ENCODE measurements at regions not wholly inside any gene's neighbourhood (a gene's known extent, or its start where the extent isn't known, plus 50 kb on each side); places are given as distances from the start of the nearest gene placed in this dataset.

DNA sequence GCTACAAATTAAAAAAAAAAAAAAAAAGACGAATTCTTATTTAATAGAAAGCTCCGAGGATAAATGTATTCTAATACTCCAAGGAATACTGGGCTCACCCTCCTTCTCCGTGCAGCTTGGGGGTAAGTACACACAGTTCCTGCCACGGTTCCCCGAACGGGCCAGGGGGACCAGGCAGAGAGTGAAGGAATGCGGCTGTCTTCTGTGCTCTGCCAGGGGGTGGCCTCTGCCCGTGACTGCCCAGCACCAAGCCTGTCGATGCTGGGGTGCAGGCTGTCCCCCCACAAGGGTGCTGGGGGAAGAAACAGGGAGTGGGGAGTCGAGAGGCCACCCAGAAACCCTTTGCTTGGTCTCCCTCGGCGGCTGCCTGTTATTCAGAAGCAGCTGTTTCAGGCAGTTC lies 410.1 kb upstream of the IRX1 start:
- no peaks in the 10 kb centered on the region for H3K79me2 ChIP-seq (ENCODE audit: control insufficient read depth, insufficient read depth, low read length)
- ChIA-PET CTCF (ENCODE audit: low intra/inter-chr PET ratio) (no interaction called here), POLR2A (no interaction called here)
- H3K27me3 ChIP-seq (ENCODE audit: control insufficient read depth in 2 of 2, insufficient read depth in 2 of 2, low read length in 2 of 2) = peaks cover 34 to 35% of the 10 kb centered on the region in 2 experiments
- no peaks in the 10 kb centered on the region for H4K20me1 ChIP-seq (replicated peaks; ENCODE audit: control insufficient read depth, insufficient read depth, low read length)
- no TSS peak for BruUV-seq (replicated peaks)
- H3K36me3 ChIP-seq (ENCODE audit: control insufficient read depth, insufficient read depth, low read length) = no peaks in the 10 kb centered on the region
- H2AFZ ChIP-seq (ENCODE audit: low read depth, low read length) = no peak overlapping the region
- intact Hi-C loops (cut with micrococcal nuclease) = no loop called here
- in situ Hi-C loops (cut with MboI) = no loop called here
- 0% methylated on average over 12 of the region's 12 CpGs for WGBS (ENCODE audit: insufficient coverage, low coverage, missing lambda C conversion rate)
- H3K27ac ChIP-seq (ENCODE audit: extremely low read depth, low read depth, low read length) = no peak overlapping the region
- H3K4me3 ChIP-seq = no peak overlapping the region
- DNase-seq (ENCODE audit: extremely low read depth in 1 of 4, low spot score in 3 of 4) (no peak), ATAC-seq (no peak), FAIRE-seq (no peak)
- H3K4me1 ChIP-seq (replicated peaks in 1 of 2; ENCODE audit: control insufficient read depth in 2 of 2, insufficient read depth in 2 of 2, low read length in 2 of 2) = peaks cover 0 to 3% of the 10 kb centered on the region in 2 experiments; a peak in 1 of 5 replicates
- H3K9ac ChIP-seq (ENCODE audit: insufficient read depth in 1 of 2, low read depth in 2 of 2, low read length in 2 of 2) = no peak overlapping the region
- TF ChIP-seq ZNF699 (CRISPR knock-in tag; IDR thresholded peaks at IDR 0.05; ENCODE audit: insufficient replicate concordance) (no peak), SMARCE1 (IDR thresholded peaks at IDR 0.05) (no peak)
- H3K9me3 ChIP-seq (replicated peaks; ENCODE audit: control insufficient read depth, insufficient read depth, low read depth, low read length) = no peaks in the 10 kb centered on the region
- no peaks in the 10 kb centered on the region for H3K9me1 ChIP-seq (ENCODE audit: control insufficient read depth, insufficient read depth, low read length)
- no peak overlapping the region for H3K4me2 ChIP-seq (ENCODE audit: insufficient read depth, low read length)

- H3K4me1 ChIP-seq (replicated peaks in 1 of 2; ENCODE audit: control insufficient read depth in 2 of 2, insufficient read depth in 2 of 2, low read length in 2 of 2) = no peaks in the 10 kb centered on the region
- H3K9me1 ChIP-seq (ENCODE audit: control insufficient read depth, insufficient read depth, low read length) = no peaks in the 10 kb centered on the region
- no peak overlapping the region for H3K4me3 ChIP-seq
- H3K27ac ChIP-seq (ENCODE audit: extremely low read depth, low read depth, low read length) = no peak overlapping the region
- peaks cover 33 to 44% of the 10 kb centered on the region in 2 experiments; a peak in 4 of 5 replicates for H3K27me3 ChIP-seq (ENCODE audit: control insufficient read depth in 2 of 2, insufficient read depth in 2 of 2, low read length in 2 of 2)
- no peaks in the 10 kb centered on the region for H3K79me2 ChIP-seq (ENCODE audit: control insufficient read depth, insufficient read depth, low read length)
- H2AFZ ChIP-seq (ENCODE audit: low read depth, low read length) = no peak overlapping the region
- intact Hi-C loops (cut with micrococcal nuclease) (no loop called here), in situ Hi-C loops (cut with MboI) (no loop called here)
- BruUV-seq (replicated peaks) = no TSS peak
- DNase-seq (ENCODE audit: extremely low read depth in 1 of 4, low spot score in 3 of 4) (no peak), ATAC-seq (no peak), FAIRE-seq (no peak)
- H3K9me3 ChIP-seq (replicated peaks; ENCODE audit: control insufficient read depth, insufficient read depth, low read depth, low read length) = no peaks in the 10 kb centered on the region
- peak; percentile 39 for TF ChIP-seq MEIS2 (IDR thresholded peaks at IDR 0.05; ENCODE audit: partially characterized antibody)
- TF ChIP-seq PKNOX1 (IDR thresholded peaks at IDR 0.05) = peak; percentile 44; the same call in 1 of the 2 replicates
- TF ChIP-seq, protein P1, sequence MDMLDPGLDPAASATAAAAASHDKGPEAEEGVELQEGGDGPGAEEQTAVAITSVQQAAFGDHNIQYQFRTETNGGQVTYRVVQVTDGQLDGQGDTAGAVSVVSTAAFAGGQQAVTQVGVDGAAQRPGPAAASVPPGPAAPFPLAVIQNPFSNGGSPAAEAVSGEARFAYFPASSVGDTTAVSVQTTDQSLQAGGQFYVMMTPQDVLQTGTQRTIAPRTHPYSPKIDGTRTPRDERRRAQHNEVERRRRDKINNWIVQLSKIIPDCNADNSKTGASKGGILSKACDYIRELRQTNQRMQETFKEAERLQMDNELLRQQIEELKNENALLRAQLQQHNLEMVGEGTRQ (CRISPR knock-in tag; IDR thresholded peaks at IDR 0.05) = no peak
- WGBS (ENCODE audit: insufficient coverage, low coverage, missing lambda C conversion rate) = 2% methylated on average over 12 of the region's 12 CpGs
- CTCF ChIA-PET (ENCODE audit: low intra/inter-chr PET ratio) = no interaction called here
- H3K4me2 ChIP-seq (ENCODE audit: insufficient read depth, low read length) = no peak overlapping the region
- H4K20me1 ChIP-seq (replicated peaks; ENCODE audit: control insufficient read depth, insufficient read depth, low read length) = no peaks in the 10 kb centered on the region
- POLR2A ChIA-PET = interaction anchor here (1.0 kb wide), 1 partner anchor 14 kb away, joined by 3 read pairs; no protein-coding TSS in a partner anchor
- H3K36me3 ChIP-seq (ENCODE audit: control insufficient read depth, insufficient read depth, low read length) = no peaks in the 10 kb centered on the region
- no peak overlapping the region for H3K9ac ChIP-seq (ENCODE audit: insufficient read depth in 1 of 2, low read depth in 2 of 2, low read length in 2 of 2)
Observed at GRCh38 chr5:3182133-3182876, 413.3 kb upstream of the IRX1 start.
